Hepatocyte (in vitro differentiated cells): ENCODE measurements at regions not wholly inside any gene's neighbourhood (a gene's known extent, or its start where the extent isn't known, plus 50 kb on each side); places are given as distances from the start of the nearest gene placed in this dataset.

Experiments
- DNase-seq: peaks from one replicate; pipeline ENCODE4 v3.0.0-alpha.2; 2016; ENCODE audit warnings: low spot score
- H2AFZ ChIP-seq: fragments of 200-600 bp; sonication (generic); 2 replicates; pipeline ENCODE4 v1.6.0; 2016; ENCODE audit warnings: antibody characterized with exemption, mild to moderate bottlenecking
- H3K27ac ChIP-seq: fragments of 200-600 bp; sonication (generic); 2 replicates; pipeline ENCODE4 v1.5.1; 2016; ENCODE audit warnings: mild to moderate bottlenecking
- H3K27me3 ChIP-seq: fragments of 200-600 bp; sonication (generic); 2 replicates; pipeline ENCODE4 v1.6.1; 2016
- H3K36me3 ChIP-seq: fragments of 200-600 bp; sonication (generic); replicated peaks from 2 replicates; pipeline ENCODE4 v1.5.1; 2016; ENCODE audit warnings: low read depth; ENCODE audit not compliant: insufficient read depth
- H3K4me1 ChIP-seq: fragments of 200-600 bp; sonication (generic); 2 replicates; pipeline ENCODE4 v1.5.1; 2016; ENCODE audit warnings: mild to moderate bottlenecking, moderate library complexity; ENCODE audit not compliant: insufficient read depth
- H3K4me2 ChIP-seq: fragments of 200-600 bp; sonication (generic); 2 replicates; pipeline ENCODE4 v1.6.0; 2016
- H3K4me3 ChIP-seq: fragments of 200-600 bp; sonication (generic); 2 replicates; pipeline ENCODE4 v1.5.1; 2016; ENCODE audit warnings: mild to moderate bottlenecking
- H3K79me2 ChIP-seq: fragments of 200-600 bp; sonication (generic); 2 replicates; pipeline ENCODE4 v1.6.0; 2017; ENCODE audit warnings: mild to moderate bottlenecking
- H3K9me2 ChIP-seq: fragments of 200-600 bp; sonication (generic); replicated peaks from 2 replicates; pipeline ENCODE4 v1.6.0; 2017; ENCODE audit warnings: mild to moderate bottlenecking; ENCODE audit not compliant: insufficient read depth
- H3K9me3 ChIP-seq: fragments of 200-600 bp; sonication (generic); 2 replicates; pipeline ENCODE4 v1.5.1; 2016; ENCODE audit warnings: low read depth, mild to moderate bottlenecking
- H4K20me1 ChIP-seq: fragments of 200-600 bp; sonication (generic); 2 replicates; pipeline ENCODE4 v1.6.0; 2016; ENCODE audit warnings: mild to moderate bottlenecking; ENCODE audit not compliant: insufficient read depth, poor library complexity, severe bottlenecking
- CTCF ChIP-seq: fragments of 200-600 bp; sonication (generic); IDR thresholded peaks from 2 replicates; pipeline ENCODE4 v1.5.1; 2016; ENCODE audit warnings: antibody characterized with exemption, mild to moderate bottlenecking; ENCODE audit not compliant: poor library complexity
- EZH2 ChIP-seq: fragments of 200-600 bp; sonication (generic); IDR thresholded peaks from 2 replicates; pipeline ENCODE4 v1.6.1; 2016; ENCODE audit warnings: antibody characterized with exemption, mild to moderate bottlenecking, borderline replicate concordance
- EZH2phosphoT487 ChIP-seq: fragments of 200-600 bp; sonication (generic); IDR thresholded peaks from one replicate; pipeline ENCODE4 v1.6.1; 2018; ENCODE audit warnings: antibody characterized with exemption, mild to moderate bottlenecking, low read depth, moderate library complexity; ENCODE audit not compliant: unreplicated experiment, severe bottlenecking
- WGBS: methylation state at CpG from one replicate; pipeline ENCODE4 v1.1.6; 2016; ENCODE audit warnings: low lambda C conversion rate; ENCODE audit errors: missing lambda C conversion rate; 5-methylcytosine and 5-hydroxymethylcytosine counted together

DNA sequence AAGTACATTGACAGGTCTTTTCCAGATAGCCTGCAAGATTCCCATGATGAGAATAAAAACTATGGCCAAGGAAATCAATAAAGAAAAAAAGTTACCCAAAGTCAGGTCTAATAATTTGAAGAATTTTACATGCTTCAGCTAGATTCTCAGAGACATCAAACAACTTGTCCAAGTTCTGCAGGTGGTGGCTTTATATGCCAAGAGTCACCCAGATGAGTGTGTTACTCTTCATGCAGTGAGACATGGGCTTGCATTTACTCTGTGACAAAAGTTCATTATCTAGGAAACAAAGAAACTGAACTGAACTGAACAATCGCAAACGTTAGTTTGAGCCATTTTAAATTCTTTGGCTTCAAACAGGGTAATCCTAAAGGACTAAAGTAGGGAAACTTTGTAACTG lies 548.5 kb upstream of the SYT4 start:
- Histone ChIP-seq H4K20me1 (no peaks in the 10 kb centered on the region), H3K27me3 (no peaks in the 10 kb centered on the region), H3K36me3 (no peaks in the 10 kb centered on the region), H3K9me2 (no peaks in the 10 kb centered on the region), H3K79me2 (no peaks in the 10 kb centered on the region), H3K4me1 (no peaks in the 10 kb centered on the region), H3K9me3 (no peaks in the 10 kb centered on the region), H3K4me3 (no peak overlapping the region), H3K4me2 (no peak overlapping the region), H3K27ac (no peak overlapping the region), H2AFZ (no peak overlapping the region)
- 82% methylated on average over 2 of the region's 2 CpGs for WGBS
- no peak for DNase-seq
- TF ChIP-seq EZH2phosphoT487: no peak
- no peak for TF ChIP-seq EZH2

- H3K27me3 ChIP-seq: no peaks in the 10 kb centered on the region
- no peaks in the 10 kb centered on the region for H4K20me1 ChIP-seq
- H3K4me3 ChIP-seq: no peak overlapping the region
- no peak for DNase-seq
- H2AFZ ChIP-seq: no peak overlapping the region
- no peak overlapping the region for H3K27ac ChIP-seq
- H3K4me1 ChIP-seq: no peaks in the 10 kb centered on the region
- WGBS: 100% methylated on average over 1 of the region's 1 CpG
- H3K9me2 ChIP-seq: no peaks in the 10 kb centered on the region
- no peak for TF ChIP-seq EZH2
- TF ChIP-seq CTCF: no peak
- no peak for TF ChIP-seq EZH2phosphoT487
- H3K4me2 ChIP-seq: no peak overlapping the region
- no peaks in the 10 kb centered on the region for H3K9me3 ChIP-seq
- H3K79me2 ChIP-seq: no peaks in the 10 kb centered on the region
- H3K36me3 ChIP-seq: no peaks in the 10 kb centered on the region
Observed at GRCh38 chr18:43826215-43826614, 548.9 kb upstream of the SYT4 start.

DNA sequence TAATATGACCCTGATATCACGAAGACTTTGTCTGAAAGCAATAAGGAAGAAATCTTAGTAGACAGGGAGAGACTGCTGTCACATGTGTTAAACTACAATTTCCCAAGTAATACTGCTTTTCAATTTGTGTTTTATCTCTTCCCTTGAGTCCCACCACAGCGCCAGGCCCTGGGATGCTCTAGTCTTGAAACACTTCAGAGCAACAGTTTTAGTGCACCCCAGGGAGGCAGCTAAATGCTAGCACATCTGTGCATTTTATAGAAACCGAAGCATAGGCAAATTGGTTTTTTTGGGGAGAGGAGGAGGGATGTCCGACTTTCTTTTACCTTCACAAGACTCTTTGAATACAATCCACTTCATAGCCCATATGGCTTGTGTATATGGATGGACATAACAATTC lies 550.0 kb upstream of the SYT4 start:
- Histone ChIP-seq H3K4me2 (no peak overlapping the region), H3K36me3 (no peaks in the 10 kb centered on the region), H2AFZ (no peak overlapping the region), H3K27ac (no peak overlapping the region), H3K9me3 (no peaks in the 10 kb centered on the region), H3K9me2 (no peaks in the 10 kb centered on the region), H3K4me1 (no peaks in the 10 kb centered on the region), H3K4me3 (no peak overlapping the region), H3K27me3 (no peaks in the 10 kb centered on the region), H3K79me2 (no peaks in the 10 kb centered on the region), H4K20me1 (no peaks in the 10 kb centered on the region)
- no peak for DNase-seq
- 55% methylated on average over 4 of the region's 4 CpGs for WGBS
- TF ChIP-seq EZH2phosphoT487 (no peak), EZH2 (no peak), CTCF (no peak)

GRCh38 chr18:43830303-43830702 lies 553.0 kb upstream of the SYT4 start:
- Histone ChIP-seq H3K4me2 (no peak overlapping the region), H3K4me1 (no peaks in the 10 kb centered on the region), H3K36me3 (no peaks in the 10 kb centered on the region), H4K20me1 (no peaks in the 10 kb centered on the region), H3K9me3 (no peaks in the 10 kb centered on the region), H3K4me3 (no peak overlapping the region), H3K79me2 (no peaks in the 10 kb centered on the region), H3K27me3 (no peaks in the 10 kb centered on the region), H3K9me2 (no peaks in the 10 kb centered on the region), H3K27ac (no peak overlapping the region), H2AFZ (peak overlapping the region; percentile 6)
- DNase-seq: no peak
- 95% methylated on average over 1 of the region's 1 CpG for WGBS
- TF ChIP-seq EZH2phosphoT487: no peak
- TF ChIP-seq CTCF: no peak
- TF ChIP-seq EZH2: no peak
